Progenitor cell of endocrine pancreas (in vitro differentiated cells): ENCODE measurements at regions not wholly inside any gene's neighbourhood (a gene's known extent, or its start where the extent isn't known, plus 50 kb on each side); places are given as distances from the start of the nearest gene placed in this dataset.

Experiments
- DNase-seq: peaks from one replicate; pipeline ENCODE4 v3.0.0; 2021; ENCODE audit warnings: low spot score; ENCODE audit not compliant: unreplicated experiment
- H3K27ac Mint-ChIP-seq: 2 replicates; pipeline ENCODE4 v1.8.0; 2021; ENCODE audit warnings: mild to moderate bottlenecking, moderate library complexity, mixed read lengths
- H3K27me3 Mint-ChIP-seq: 2 replicates; pipeline ENCODE4 v1.8.0; 2021; ENCODE audit warnings: mixed read lengths
- H3K36me3 Mint-ChIP-seq: 2 replicates; pipeline ENCODE4 v1.8.0; 2022; ENCODE audit warnings: mixed read lengths; ENCODE audit not compliant: insufficient read depth
- H3K4me1 Mint-ChIP-seq: 2 replicates; pipeline ENCODE4 v1.8.0; 2021; ENCODE audit warnings: low read depth, mixed read lengths
- H3K4me3 Mint-ChIP-seq: 2 replicates; pipeline ENCODE4 v1.8.0; 2021; ENCODE audit warnings: low read depth, mild to moderate bottlenecking, moderate library complexity, mixed read lengths
- H3K9me3 Mint-ChIP-seq: 2 replicates; pipeline ENCODE4 v1.8.0; 2021; ENCODE audit warnings: low read depth, mixed read lengths
- TF ChIP-seq, protein P1 (sequence below): fragments of 200-600 bp; sonication (generic); IDR thresholded peaks from one replicate; pipeline ENCODE4 v1.5.0; 2021; ENCODE audit warnings: antibody characterized with exemption, mild to moderate bottlenecking; ENCODE audit not compliant: unreplicated experiment

DNA sequence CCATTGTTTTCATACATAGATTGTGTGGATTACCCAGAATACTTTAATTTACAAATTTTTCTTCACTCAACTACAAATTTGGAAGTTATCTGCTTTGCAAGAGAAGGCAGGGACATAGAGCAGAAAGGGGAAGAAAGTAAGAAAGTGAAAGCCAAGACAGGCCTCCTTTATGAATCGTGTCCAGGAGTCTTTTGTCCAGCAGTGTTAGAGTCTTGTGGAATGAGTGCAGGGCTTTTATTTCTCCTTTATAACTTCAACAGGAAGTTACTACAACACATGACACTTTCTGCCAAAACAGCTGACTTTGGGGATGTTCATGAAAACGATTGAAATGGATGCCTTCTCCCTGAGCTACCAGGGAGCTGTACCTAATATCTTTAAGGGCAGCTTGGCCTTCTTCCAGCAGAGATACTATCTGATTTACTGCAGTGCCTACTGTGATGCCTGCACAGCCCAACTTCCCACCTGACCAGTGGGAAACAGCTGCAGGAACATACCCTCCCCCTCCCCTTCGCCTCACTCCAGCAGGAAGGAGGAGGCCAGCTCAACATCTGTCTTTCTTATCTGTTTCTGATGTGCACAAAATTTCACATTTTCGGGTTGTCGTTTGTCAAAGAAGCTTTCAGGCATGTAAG is 557.7 kb upstream of the SLIT2 start:
- no peak overlapping the region for H3K4me3 Mint-ChIP-seq
- no peaks in the 10 kb centered on the region for H3K27me3 Mint-ChIP-seq
- H3K9me3 Mint-ChIP-seq: peaks cover 13% of the 10 kb centered on the region
- H3K36me3 Mint-ChIP-seq: no peaks in the 10 kb centered on the region
- no peak for DNase-seq
- no peak overlapping the region for H3K27ac Mint-ChIP-seq
- no peaks in the 10 kb centered on the region for H3K4me1 Mint-ChIP-seq
- TF ChIP-seq, protein P1, sequence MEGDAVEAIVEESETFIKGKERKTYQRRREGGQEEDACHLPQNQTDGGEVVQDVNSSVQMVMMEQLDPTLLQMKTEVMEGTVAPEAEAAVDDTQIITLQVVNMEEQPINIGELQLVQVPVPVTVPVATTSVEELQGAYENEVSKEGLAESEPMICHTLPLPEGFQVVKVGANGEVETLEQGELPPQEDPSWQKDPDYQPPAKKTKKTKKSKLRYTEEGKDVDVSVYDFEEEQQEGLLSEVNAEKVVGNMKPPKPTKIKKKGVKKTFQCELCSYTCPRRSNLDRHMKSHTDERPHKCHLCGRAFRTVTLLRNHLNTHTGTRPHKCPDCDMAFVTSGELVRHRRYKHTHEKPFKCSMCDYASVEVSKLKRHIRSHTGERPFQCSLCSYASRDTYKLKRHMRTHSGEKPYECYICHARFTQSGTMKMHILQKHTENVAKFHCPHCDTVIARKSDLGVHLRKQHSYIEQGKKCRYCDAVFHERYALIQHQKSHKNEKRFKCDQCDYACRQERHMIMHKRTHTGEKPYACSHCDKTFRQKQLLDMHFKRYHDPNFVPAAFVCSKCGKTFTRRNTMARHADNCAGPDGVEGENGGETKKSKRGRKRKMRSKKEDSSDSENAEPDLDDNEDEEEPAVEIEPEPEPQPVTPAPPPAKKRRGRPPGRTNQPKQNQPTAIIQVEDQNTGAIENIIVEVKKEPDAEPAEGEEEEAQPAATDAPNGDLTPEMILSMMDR: no peak

DNA sequence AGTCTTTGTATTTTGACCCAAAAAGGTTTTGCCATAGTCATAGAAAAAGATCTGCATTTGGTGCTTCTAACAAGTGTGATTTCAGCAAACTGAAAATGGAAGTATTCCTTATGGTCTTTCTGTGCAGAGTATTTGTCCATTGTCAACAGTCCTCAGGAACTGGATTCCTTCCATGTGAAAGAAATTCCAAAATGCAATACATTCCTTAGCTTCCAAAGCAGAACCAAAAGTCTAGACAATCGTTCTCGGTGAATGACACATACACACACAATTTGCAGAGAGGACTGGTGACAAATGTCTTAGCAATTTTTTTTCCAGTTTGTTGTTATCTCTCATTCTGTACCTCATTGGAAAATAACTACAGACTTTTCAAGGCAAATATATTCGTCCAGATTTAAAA is 562.2 kb upstream of the SLIT2 start:
- Mint-ChIP-seq H3K9me3 (no peaks in the 10 kb centered on the region), H3K4me1 (no peaks in the 10 kb centered on the region), H3K36me3 (no peaks in the 10 kb centered on the region), H3K27me3 (no peaks in the 10 kb centered on the region), H3K4me3 (no peak overlapping the region), H3K27ac (no peak overlapping the region)
- no peak for DNase-seq
- TF ChIP-seq, protein P1: no peak

DNA sequence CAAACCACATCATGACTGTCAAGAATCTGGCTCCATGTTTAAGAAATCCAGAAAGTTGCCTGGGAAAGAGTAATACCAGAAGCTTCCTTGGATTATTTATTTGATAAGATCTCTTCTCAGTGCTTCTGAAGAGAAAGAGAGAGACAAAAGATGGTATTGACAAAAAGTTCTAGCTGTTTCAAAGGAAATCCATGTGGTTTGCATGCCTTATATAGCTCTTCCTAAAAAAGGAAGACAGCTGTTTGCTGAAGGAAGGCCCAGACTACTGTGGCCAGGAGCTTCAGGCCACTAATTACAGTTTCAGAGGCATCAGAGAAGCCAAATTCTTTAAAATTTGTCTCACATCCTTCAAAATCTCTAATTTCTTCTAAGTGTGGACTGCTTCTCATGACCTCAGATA is 565.2 kb upstream of the SLIT2 start:
- no peaks in the 10 kb centered on the region for H3K9me3 Mint-ChIP-seq
- DNase-seq: no peak
- TF ChIP-seq, protein P1: no peak
- no peak overlapping the region for H3K4me3 Mint-ChIP-seq
- no peaks in the 10 kb centered on the region for H3K4me1 Mint-ChIP-seq
- H3K36me3 Mint-ChIP-seq: no peaks in the 10 kb centered on the region
- H3K27ac Mint-ChIP-seq: no peak overlapping the region
- H3K27me3 Mint-ChIP-seq: no peaks in the 10 kb centered on the region

DNA sequence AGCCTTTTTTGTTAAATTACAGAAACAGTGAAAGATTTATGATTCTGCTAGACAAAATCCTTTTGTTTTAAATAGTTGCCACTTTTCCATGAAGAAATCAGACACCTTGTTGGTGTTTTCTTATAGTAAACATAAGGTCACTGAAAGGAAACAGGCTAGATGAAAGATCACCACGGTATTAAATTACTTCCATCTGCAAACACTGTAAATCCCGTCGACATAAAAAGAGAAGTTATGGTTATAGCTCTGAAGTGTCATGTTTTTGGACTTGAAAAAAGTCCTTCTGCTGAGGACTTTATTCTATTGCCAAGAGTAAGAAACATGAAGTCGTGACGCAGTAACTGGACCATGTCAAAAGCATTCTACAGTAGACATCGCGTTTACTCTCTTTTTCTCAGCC is 567.6 kb upstream of the SLIT2 start:
- Mint-ChIP-seq H3K9me3 (no peaks in the 10 kb centered on the region), H3K36me3 (no peaks in the 10 kb centered on the region), H3K4me1 (no peaks in the 10 kb centered on the region), H3K4me3 (no peak overlapping the region), H3K27ac (no peak overlapping the region), H3K27me3 (no peaks in the 10 kb centered on the region)
- DNase-seq: no peak
- TF ChIP-seq, protein P1: no peak

DNA sequence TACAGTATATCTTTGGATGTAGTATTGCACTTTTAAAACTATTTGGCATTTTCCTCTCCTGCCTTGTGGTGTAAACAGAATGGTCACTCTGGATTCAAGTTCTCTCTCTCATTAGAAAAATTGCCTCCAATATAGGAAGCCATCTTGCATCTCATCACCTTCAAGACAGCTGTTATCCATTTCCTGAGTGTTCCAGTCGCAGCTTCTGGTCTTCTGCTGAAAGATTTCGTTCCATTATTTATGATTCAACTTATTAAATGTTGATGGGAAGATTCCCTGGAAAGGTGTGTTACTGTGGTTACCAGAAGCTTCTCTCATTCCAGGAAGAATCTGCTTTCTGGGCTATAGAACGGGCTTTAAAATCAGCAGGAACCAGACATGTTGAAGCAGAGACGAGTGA is 568.3 kb upstream of the SLIT2 start:
- Mint-ChIP-seq H3K9me3 (no peaks in the 10 kb centered on the region), H3K27ac (no peak overlapping the region), H3K4me1 (no peaks in the 10 kb centered on the region), H3K4me3 (no peak overlapping the region), H3K27me3 (no peaks in the 10 kb centered on the region), H3K36me3 (no peaks in the 10 kb centered on the region)
- no peak for DNase-seq
- TF ChIP-seq, protein P1: no peak
